ENCODE measurements at regions not wholly inside any gene's neighbourhood (a gene's known extent, or its start where the extent isn't known, plus 50 kb on each side); places are given as distances from the start of the nearest gene placed in this dataset.

DNA sequence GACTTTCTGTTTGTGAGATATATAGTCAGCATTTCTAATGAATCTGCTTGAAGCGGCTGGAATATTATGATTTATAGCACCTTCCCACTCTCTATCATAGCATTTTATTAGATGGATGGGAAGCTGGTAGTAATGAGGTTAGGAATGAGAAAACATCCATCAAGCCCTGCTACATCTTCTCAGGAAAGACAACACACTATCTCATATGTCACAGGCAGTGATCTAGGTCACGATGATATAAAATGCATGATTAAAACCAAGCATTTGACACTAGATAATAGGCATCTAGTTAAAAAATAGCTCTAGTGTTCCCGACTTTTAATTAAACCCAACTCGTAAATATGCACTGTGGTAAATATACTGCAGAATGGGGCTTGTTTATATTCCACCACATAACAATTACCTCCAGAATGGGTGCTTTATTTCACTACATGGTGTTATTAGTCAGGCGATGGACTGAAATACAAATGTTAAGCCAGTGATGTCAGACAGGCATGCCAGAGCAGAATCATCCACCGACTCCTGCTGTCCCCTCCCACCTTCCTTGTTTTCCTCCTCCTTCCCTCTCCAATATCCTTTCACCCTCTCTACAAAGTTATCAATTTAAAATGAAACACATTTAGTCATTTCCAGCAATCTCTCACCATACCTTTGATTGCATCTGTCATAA, 286.8 kb downstream of the SPATA31D1 start (continued):
- TF ChIP-seq, protein P1, sequence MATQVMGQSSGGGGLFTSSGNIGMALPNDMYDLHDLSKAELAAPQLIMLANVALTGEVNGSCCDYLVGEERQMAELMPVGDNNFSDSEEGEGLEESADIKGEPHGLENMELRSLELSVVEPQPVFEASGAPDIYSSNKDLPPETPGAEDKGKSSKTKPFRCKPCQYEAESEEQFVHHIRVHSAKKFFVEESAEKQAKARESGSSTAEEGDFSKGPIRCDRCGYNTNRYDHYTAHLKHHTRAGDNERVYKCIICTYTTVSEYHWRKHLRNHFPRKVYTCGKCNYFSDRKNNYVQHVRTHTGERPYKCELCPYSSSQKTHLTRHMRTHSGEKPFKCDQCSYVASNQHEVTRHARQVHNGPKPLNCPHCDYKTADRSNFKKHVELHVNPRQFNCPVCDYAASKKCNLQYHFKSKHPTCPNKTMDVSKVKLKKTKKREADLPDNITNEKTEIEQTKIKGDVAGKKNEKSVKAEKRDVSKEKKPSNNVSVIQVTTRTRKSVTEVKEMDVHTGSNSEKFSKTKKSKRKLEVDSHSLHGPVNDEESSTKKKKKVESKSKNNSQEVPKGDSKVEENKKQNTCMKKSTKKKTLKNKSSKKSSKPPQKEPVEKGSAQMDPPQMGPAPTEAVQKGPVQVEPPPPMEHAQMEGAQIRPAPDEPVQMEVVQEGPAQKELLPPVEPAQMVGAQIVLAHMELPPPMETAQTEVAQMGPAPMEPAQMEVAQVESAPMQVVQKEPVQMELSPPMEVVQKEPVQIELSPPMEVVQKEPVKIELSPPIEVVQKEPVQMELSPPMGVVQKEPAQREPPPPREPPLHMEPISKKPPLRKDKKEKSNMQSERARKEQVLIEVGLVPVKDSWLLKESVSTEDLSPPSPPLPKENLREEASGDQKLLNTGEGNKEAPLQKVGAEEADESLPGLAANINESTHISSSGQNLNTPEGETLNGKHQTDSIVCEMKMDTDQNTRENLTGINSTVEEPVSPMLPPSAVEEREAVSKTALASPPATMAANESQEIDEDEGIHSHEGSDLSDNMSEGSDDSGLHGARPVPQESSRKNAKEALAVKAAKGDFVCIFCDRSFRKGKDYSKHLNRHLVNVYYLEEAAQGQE (IDR thresholded peaks at IDR 0.05): no peak

DNA sequence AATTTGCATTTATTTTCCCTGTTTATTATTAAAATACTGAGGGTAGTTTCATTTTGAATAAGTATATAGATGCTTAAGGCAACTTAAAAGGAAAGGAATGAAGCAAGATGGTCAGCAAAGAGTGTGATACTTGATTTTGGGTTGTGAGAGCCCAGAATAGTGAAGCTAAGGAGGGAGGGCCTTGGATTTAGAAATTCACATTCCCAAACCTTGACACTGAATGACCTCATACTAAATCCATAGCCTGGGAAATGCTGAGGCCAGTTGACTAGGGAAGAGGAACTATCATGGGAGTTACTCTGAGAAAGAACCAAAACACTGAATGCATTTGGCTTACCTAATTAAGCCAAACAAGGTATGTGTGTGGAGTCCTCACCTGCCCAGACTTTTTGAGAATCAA, 292.5 kb downstream of the SPATA31D1 start:
- TF ChIP-seq RFX5 (IDR thresholded peaks at IDR 0.05) (no peak), KDM5A (IDR thresholded peaks at IDR 0.05) (no peak), EHF (CRISPR knock-in tag; IDR thresholded peaks at IDR 0.05) (no peak), RARB (CRISPR knock-in tag; IDR thresholded peaks at IDR 0.05) (no peak), ESRRA (IDR thresholded peaks at IDR 0.05; ENCODE audit: borderline replicate concordance, low read length) (no peak), CBX2 (IDR thresholded peaks at IDR 0.05; ENCODE audit: borderline replicate concordance, low read depth) (no peak), KDM1A (IDR thresholded peaks at IDR 0.05; ENCODE audit: low read depth) (no peak), JUN (IDR thresholded peaks at IDR 0.05) (no peak), SMC3 (IDR thresholded peaks at IDR 0.05) (no peak), BHLHE40 (IDR thresholded peaks at IDR 0.05; ENCODE audit: low read depth, low read length) (no peak)
- TF ChIP-seq, protein P2, sequence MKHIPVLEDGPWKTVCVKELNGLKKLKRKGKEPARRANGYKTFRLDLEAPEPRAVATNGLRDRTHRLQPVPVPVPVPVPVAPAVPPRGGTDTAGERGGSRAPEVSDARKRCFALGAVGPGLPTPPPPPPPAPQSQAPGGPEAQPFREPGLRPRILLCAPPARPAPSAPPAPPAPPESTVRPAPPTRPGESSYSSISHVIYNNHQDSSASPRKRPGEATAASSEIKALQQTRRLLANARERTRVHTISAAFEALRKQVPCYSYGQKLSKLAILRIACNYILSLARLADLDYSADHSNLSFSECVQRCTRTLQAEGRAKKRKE (CRISPR knock-in tag; IDR thresholded peaks at IDR 0.05; ENCODE audit: low read depth): no peak
- TF ChIP-seq, protein P3, sequence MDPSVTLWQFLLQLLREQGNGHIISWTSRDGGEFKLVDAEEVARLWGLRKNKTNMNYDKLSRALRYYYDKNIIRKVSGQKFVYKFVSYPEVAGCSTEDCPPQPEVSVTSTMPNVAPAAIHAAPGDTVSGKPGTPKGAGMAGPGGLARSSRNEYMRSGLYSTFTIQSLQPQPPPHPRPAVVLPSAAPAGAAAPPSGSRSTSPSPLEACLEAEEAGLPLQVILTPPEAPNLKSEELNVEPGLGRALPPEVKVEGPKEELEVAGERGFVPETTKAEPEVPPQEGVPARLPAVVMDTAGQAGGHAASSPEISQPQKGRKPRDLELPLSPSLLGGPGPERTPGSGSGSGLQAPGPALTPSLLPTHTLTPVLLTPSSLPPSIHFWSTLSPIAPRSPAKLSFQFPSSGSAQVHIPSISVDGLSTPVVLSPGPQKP (IDR thresholded peaks at IDR 0.05; ENCODE audit: low read depth, low read length): no peak
- TF ChIP-seq, protein P4, sequence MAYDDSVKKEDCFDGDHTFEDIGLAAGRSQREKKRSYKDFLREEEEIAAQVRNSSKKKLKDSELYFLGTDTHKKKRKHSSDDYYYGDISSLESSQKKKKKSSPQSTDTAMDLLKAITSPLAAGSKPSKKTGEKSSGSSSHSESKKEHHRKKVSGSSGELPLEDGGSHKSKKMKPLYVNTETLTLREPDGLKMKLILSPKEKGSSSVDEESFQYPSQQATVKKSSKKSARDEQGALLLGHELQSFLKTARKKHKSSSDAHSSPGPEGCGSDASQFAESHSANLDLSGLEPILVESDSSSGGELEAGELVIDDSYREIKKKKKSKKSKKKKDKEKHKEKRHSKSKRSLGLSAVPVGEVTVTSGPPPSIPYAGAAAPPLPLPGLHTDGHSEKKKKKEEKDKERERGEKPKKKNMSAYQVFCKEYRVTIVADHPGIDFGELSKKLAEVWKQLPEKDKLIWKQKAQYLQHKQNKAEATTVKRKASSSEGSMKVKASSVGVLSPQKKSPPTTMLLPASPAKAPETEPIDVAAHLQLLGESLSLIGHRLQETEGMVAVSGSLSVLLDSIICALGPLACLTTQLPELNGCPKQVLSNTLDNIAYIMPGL (CRISPR knock-in tag; IDR thresholded peaks at IDR 0.05; ENCODE audit: borderline replicate concordance): no peak
- no peaks in the 10 kb centered on the region for H3K4me1 ChIP-seq
- no peak overlapping the region for H3K4me3 ChIP-seq
- no peak for FAIRE-seq
- H3K4me2 ChIP-seq: no peak overlapping the region
- ATAC-seq: no peak
- no peaks in the 10 kb centered on the region for H3K9me3 ChIP-seq
- DNase-seq (ENCODE audit: low read depth in 1 of 2, low spot score in 1 of 2): no peak
- ChIA-PET CTCF (no interaction called here), POLR2A (no interaction called here)
- no peak overlapping the region for H3K27ac ChIP-seq

DNA sequence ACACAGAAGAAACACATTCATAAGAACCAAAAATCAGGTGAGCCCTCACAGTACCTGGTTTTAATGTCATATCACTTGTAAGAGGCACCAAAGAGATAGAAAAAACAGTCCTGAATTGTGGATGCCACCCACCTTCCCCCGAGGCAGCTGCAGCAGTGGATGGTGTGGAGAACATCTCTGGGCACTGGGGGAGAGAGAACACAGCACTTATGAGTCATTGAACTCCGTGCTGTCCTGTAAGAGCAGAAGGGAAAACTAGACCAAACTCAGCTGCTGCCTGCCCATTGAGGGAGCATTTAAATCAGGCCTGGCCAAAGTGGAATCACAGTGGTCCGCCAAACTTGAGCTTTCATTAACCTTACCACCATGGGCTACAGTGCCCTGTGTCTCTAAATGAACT, 296.2 kb downstream of the SPATA31D1 start:
- ATAC-seq (no peak), DNase-seq (ENCODE audit: low read depth in 1 of 2, low spot score in 1 of 2) (no peak), FAIRE-seq (no peak)
- 19% methylated on average over 3 of the region's 3 CpGs for WGBS (ENCODE audit: missing lambda C conversion rate)
- Histone ChIP-seq H3K27ac (no peak overlapping the region), H3K4me2 (no peak overlapping the region), H3K9me3 (no peaks in the 10 kb centered on the region), H3K4me3 (no peak overlapping the region), H3K4me1 (no peaks in the 10 kb centered on the region)
- CTCF ChIA-PET: no interaction called here
- POLR2A ChIA-PET: no interaction called here
- TF ChIP-seq CHD2 (IDR thresholded peaks at IDR 0.05; ENCODE audit: low read length, partially characterized antibody): no peak
- no peak for TF ChIP-seq EHMT2 (IDR thresholded peaks at IDR 0.05; ENCODE audit: low read depth)
- no peak for TF ChIP-seq FOSL2 (IDR thresholded peaks at IDR 0.05)
- no peak for TF ChIP-seq FOSL2 (CRISPR knock-in tag; IDR thresholded peaks at IDR 0.05)
- no peak for TF ChIP-seq EHF (CRISPR knock-in tag; IDR thresholded peaks at IDR 0.05)
- TF ChIP-seq ZFP36 (IDR thresholded peaks at IDR 0.05; ENCODE audit: borderline replicate concordance, partially characterized antibody): no peak
- TF ChIP-seq, protein P5, sequence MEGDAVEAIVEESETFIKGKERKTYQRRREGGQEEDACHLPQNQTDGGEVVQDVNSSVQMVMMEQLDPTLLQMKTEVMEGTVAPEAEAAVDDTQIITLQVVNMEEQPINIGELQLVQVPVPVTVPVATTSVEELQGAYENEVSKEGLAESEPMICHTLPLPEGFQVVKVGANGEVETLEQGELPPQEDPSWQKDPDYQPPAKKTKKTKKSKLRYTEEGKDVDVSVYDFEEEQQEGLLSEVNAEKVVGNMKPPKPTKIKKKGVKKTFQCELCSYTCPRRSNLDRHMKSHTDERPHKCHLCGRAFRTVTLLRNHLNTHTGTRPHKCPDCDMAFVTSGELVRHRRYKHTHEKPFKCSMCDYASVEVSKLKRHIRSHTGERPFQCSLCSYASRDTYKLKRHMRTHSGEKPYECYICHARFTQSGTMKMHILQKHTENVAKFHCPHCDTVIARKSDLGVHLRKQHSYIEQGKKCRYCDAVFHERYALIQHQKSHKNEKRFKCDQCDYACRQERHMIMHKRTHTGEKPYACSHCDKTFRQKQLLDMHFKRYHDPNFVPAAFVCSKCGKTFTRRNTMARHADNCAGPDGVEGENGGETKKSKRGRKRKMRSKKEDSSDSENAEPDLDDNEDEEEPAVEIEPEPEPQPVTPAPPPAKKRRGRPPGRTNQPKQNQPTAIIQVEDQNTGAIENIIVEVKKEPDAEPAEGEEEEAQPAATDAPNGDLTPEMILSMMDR (IDR thresholded peaks at IDR 0.05): no peak
- TF ChIP-seq RAD21 (conservative IDR thresholded peaks at IDR 0.05 in 1 of 2, IDR thresholded peaks at IDR 0.05 in 1 of 2): no peak
- no peak for TF ChIP-seq HOXB5 (CRISPR knock-in tag; IDR thresholded peaks at IDR 0.05)
- no peak for TF ChIP-seq NFE2L2 (conservative IDR thresholded peaks at IDR 0.05; ENCODE audit: low read length)
- no peak for TF ChIP-seq KDM5A (IDR thresholded peaks at IDR 0.05)
- no peak for TF ChIP-seq FOSB (CRISPR knock-in tag; IDR thresholded peaks at IDR 0.05)
- TF ChIP-seq CBX8 (IDR thresholded peaks at IDR 0.05): no peak
- TF ChIP-seq, protein P2 (CRISPR knock-in tag; IDR thresholded peaks at IDR 0.05; ENCODE audit: low read depth): no peak
- no peak for TF ChIP-seq MAFK (IDR thresholded peaks at IDR 0.05; ENCODE audit: partially characterized antibody)

All from A549 (cell line).